GM21447 (cell line): ENCODE measurements at regions not wholly inside any gene's neighbourhood (a gene's known extent, or its start where the extent isn't known, plus 50 kb on each side); places are given as distances from the start of the nearest gene placed in this dataset.

ENCODE experiments used
- ATAC-seq: cut with Tn5 transposase; IDR thresholded peaks from one replicate; pipeline ENCODE4 v1.9.1; 2021; ENCODE audit not compliant: unreplicated experiment

- ATAC-seq: no peak
Measured at GRCh38 chr1:56320464-56321149, 258.8 kb downstream of the PLPP3 start.

DNA sequence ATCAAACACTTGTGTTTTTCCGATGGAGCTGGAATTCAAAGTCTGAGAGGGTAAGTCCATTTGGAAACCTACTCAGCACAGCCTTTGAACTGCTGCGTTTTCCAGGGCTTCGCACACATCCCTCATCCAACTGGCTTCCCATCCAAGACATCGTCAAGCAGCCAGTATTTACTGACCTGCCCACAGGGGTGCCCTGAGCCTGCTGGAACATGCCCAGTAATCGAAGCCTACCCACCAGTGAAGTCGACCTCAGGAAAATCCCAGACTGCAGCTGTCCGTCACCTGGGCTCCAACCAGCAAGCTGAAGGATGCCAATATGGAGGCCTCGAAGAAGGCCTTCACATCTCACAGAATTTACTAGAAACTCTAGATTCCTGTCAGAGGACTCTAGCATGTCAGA, 261.6 kb downstream of the PLPP3 start:
- ATAC-seq: no peak

DNA sequence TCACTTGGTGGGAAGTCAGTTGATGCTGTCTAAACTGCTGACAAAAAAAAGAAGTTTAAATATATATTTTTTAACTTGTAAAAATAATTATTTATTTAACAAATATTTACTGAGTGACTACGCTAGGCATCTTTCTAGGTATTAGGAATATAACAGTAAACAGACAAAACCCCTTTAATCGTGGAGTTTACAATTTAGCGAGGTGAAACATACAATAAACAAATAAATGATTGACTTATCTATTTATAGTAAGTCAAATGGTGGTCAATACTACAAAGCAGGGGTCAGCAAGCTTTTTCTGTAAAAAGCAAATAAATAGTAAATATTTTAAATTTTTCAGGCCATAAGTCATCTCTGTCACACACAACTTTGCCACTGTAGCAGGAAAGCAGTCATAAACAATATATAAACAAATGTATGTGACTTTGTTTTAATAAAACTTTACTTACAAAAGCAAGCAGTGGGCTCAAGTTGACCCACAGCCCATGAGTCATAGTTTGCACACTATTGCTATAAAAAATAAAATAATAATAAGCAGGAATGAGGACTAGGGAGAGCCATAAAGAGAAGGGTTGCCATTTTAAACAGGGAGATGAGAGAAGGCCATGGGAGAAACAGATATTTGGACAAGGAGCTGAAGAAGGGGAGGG, 263.9 kb downstream of the PLPP3 start:
- ATAC-seq: no peak

DNA sequence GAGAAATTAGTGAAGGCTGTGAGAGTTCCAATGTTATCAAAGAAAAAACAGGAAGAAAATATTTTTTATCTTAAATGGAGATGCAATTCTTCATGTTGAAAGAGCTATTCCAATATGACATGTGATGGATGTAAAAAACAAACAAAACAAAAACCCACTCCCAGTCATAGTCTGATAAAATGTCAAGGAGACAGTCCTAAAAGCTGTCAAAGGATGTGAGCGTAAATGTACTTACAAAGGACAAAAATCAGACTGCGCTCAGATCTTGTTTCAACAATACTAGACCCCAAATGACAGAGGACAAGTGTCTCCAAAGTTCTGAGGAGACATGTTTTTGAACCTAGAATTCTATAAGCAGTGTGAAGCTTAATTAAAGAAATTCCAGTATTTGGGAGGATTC, 265.8 kb downstream of the PLPP3 start:
- ATAC-seq: no peak

DNA sequence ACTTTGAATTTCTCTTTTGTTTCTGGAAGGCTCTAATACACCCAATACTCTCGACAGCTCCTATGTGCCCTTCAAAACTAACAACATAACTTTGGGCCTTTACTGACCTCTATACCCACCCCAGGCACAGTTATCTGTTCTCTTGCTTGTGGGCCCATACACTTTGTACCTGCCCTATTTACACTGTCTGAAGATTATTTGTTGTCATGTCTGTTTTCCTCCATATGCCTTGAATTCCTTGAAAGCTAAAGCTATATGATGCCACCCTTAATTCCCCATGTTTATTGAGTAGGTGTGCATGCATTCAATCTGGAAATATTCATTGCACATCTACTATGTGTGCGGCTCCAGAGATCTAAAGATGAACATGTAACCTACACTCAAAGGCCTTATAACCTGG, 267.6 kb downstream of the PLPP3 start:
- no peak for ATAC-seq

DNA sequence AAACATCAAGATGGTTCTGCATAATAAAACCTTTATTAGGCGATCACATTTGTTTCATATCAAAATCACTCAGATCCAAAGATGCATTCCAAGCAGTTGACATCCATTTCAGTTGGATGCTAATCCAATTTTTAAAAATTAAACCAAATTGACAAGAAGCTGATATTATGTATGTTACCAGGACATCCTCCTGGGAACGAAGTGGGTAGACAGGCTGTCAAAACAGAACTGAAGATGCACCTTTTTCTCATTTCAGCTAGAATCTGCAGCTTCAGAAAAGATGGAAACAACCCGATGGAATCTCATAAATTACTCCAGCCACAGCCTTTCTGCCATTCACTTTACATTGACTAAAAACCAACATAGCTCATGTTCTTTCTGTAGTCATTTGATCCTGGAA, 268.4 kb downstream of the PLPP3 start:
- ATAC-seq: no peak

DNA sequence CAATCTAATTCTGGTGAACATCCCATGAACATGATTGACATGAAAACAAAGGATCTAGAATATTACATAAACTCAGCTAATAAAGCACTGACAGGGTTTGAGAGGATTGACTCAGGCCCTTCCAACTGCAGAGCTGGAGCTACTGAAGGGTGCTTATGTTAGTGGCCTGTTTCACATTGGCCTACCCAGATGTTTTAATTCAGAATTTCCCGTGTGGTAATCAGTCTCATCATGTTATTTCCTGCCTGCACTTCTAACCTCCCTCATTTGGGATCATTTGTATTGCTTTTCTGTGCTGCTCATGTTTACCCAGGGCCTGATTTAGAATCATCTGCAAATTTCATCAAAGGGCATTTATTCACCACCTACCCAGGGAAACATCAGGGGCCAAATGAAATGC, 270.3 kb downstream of the PLPP3 start:
- ATAC-seq: no peak

DNA sequence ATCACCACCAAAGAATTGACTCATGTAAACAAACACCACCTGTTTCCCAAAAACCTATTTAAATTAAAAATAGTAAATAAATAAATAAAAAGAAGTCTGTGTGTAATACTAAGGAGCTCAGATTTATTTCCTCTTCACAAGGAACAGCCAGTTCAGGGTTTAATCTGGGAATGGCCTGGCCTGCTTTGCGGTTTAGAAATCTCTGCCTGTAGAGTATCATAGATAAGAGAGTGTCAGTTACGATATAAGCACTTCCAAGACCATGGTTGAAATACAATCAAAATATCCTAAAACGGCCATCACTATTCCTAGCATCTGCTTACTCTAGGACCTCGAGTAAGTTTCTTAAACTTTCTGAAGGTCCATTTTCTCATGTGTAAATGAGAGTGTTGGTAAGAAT, 274.4 kb downstream of the PLPP3 start:
- no peak for ATAC-seq

GRCh38 chr1:56303805-56304204, 275.6 kb downstream of the PLPP3 start:
- ATAC-seq: no peak

GRCh38 chr1:56302878-56303277, 276.5 kb downstream of the PLPP3 start:
- ATAC-seq: no peak

- ATAC-seq: no peak
Measured at GRCh38 chr1:56301791-56302190, 277.6 kb downstream of the PLPP3 start.

DNA sequence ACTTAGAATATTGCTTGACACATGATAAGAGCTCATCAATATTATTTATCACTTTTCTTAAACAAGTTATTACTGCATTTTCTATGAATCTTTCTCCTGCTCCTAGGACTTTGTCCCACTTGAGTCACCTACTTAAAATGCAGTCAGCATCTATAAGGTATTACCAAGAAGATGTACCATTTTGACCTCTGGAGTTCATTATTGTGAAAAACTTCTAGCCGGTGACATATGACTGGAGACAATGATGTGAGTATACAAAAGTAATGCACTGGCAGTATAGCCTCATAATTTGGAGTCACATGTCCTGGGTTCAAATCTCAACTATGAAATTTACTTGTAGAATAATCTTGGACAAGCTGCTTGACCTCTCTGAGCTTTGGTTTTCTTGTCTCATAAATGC, 278.5 kb downstream of the PLPP3 start:
- no peak for ATAC-seq

GRCh38 chr1:56298866-56299265, 280.5 kb downstream of the PLPP3 start:
- ATAC-seq: no peak

DNA sequence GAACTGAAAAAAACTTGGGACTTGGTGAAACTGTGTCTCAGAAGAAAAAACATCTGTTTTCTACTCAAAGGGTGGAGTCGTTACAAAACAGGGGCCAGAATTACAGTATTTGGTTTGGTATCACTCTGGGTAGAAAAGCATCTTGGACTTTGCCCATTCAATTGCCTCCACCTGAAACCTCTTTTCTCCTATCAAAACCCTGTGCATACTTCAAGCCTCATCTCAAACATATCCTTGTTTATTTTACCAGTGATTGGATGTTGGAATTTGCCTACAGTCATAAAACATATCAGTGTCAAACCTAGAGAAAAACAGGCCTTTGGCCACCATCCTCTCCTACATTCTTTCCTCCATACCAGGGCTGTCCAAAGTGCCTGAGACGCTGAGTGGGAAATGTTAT, 281.5 kb downstream of the PLPP3 start:
- ATAC-seq: no peak

DNA sequence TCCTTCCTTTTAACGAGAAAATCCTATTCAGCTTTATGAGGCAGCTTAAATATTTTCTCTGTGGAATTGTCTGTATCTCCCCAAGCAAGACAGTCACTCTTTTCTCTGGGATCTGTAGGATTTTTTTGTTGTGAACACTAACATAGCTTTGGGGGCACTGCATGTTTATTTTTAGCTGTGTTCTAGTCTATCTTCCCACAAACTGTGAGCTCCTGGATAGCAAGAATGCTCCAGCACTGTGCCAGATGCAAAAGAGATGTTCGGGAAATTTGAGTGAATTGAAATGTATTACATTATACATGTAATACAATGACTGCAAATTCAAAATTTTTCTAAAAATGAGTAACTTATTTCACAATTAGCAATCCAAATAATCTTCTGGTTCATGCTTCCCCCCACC, 282.2 kb downstream of the PLPP3 start:
- ATAC-seq: no peak

DNA sequence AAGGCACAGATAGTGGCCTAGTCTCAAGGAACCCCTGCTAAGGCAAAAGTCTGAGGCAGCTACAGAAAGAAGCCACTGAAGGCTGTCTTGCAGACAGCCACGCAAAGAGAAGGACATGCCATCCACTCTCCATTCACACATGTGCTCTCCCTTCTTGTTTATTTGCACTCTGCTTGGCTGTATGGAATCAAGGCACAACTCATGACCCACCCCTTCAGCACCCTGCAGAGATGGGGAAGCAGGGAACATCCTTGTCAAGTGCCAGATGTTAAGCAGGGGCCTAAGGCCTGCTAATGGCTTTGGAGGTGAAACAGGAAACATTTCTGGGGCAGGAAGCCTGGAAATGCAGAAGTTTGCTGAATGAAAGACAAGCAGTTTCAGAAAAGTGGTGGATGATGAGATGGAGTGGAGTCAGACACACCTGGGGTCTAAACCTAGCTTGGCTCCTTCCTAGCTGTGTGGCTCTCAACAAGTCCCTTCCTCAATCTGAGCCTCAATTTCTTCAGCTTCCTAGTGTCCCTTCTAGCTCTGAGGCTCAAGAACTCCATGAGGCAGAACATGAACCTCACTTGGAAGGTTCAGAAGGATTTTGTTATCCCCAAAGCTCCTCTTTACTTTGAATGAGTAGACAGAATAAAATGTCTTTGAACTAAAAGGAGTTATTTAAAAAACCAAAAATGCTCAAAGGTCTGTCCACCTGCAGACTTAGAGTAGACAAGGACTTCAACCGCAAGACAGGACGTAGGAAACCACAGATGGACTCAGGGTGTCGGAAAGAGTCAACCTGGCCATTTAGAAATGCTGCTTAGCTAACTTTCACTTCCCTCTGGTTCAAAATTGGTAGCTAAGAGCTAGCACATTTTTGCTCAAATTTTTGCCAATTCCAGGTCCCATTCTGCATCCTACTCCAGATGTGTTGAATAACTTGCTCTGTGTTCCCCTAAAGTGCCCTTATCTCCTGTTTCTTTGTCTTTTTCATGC, 283.1 kb downstream of the PLPP3 start:
- peak; percentile 82 for ATAC-seq

DNA sequence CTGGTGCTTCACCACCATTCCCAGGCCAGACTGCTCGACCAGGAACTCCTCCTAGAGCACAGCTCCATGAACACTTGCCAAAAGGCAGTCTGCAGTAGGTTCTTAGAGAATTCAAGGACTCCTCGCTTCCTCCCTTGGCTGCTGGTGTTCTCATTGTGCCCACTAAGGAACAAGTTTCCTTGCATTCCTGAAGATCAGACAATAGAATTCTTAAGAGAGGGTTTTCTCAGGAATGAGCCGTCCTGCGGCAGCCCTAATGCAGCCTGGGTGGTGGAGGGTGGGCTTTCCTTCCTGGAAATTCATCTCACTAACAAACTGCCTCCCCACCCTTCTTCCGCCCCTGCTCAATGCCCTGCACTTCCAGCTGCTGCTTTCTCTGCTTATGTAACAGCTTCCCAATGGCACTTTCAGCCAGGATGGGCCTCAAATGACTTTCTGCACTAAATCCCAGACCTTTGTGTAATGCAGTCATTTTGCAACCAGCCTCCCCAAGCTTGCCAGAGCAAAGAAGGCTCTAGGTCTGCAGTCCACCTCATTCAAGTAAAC, 287.9 kb downstream of the PLPP3 start:
- no peak for ATAC-seq

GRCh38 chr1:56289260-56289659, 290.1 kb downstream of the PLPP3 start:
- no peak for ATAC-seq

DNA sequence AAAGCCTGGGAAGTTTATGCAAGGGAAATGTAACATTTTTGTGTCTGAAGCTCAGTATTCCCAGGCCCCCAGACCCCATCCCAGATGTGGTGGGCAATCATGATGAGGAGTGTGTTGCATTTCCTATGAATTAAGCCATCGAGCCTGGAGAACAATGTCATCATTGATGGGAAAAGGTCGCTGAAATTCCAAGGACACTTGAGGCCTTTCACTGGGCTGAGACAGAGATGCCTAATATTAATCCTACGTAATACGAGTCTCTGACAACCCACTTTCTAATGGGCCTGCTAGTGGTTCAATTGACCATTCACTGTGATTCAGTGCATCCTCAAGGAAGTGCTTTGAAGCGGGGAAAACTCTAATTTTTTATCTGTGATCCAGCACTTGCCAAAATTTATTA, 291.6 kb downstream of the PLPP3 start:
- no peak for ATAC-seq

DNA sequence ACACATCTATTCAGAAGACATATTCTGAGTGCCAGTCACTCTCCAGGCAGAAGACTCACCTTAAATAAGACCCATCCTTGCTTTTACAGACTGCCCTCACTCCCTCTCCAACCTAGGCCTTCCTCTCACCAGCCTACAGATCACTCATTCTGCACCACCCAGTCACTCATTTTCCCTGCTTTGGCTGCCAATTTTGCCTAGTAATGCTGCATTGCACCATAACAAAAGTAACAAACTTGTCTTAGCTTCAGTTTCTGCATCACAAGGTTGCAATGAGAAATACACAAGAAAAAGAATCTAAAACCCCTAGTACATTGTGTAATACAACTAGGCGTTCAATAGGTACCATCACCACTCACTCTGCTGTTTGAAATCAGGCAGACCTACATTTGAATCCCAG, 292.4 kb downstream of the PLPP3 start:
- ATAC-seq: no peak

DNA sequence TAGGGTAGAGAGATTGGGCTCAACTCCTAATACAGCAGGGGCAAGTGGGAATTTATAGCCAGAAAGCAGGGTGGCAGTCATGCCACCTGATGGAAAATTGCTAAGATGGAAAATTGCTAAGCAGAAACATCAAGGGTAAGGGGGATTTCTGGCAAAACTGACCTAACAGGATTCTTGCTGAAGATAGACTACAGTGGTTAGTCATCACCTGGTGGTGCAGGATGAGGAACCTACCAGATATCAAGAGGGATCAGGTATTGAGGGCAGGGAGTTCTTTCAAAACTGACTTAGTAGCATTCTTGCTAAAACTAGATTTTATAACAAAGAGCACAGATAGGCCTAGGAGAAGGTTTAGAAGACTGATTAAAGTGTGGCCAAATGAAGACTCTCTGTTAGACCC, 292.9 kb downstream of the PLPP3 start:
- no peak for ATAC-seq
